Gastrocnemius medialis (tissue), 4 donors: ENCODE measurements at regions not wholly inside any gene's neighbourhood (a gene's known extent, or its start where the extent isn't known, plus 50 kb on each side); places are given as distances from the start of the nearest gene placed in this dataset.

Experiments used
- CTCF ChIP-seq, 5 experiments: fragments of 450-650 bp in 3 of 5; fragments of 200-600 bp in 2 of 5; sonication (generic) in 2 of 5; IDR thresholded peaks in 4 of 5; conservative IDR thresholded peaks in 1 of 5; 1 replicate in 4 of 5; 2 replicates in 1 of 5; pipeline ENCODE4 v1.5.1; 2016 to 2019; ENCODE audit warnings: antibody characterized with exemption in 5 of 5, mild to moderate bottlenecking in 3 of 5, moderate library complexity in 3 of 5
- POLR2A ChIP-seq, 2 donors: fragments of 450-650 bp; IDR thresholded peaks; one replicate each; pipeline ENCODE4 v1.6.1; 2017; ENCODE audit warnings: antibody characterized with exemption in 2 of 2, mild to moderate bottlenecking in 2 of 2, moderate library complexity in 2 of 2

- TF ChIP-seq POLR2A (IDR thresholded peaks at IDR 0.05) (no peak), CTCF (IDR thresholded peaks at IDR 0.05 in 4 of 5, conservative IDR thresholded peaks at IDR 0.05 in 1 of 5) (no peak)
These were observed 260.9 kb downstream of the LPIN1 start for GRCh38 chr2:12007282-12007681.
